Large intestine (tissue), 3 donors: ENCODE measurements at regions not wholly inside any gene's neighbourhood (a gene's known extent, or its start where the extent isn't known, plus 50 kb on each side); places are given as distances from the start of the nearest gene placed in this dataset.

ENCODE experiments used
- DNase-seq, 2 donors: peaks; one replicate each; pipeline versions ENCODE4 v3.0.0 to v3.0.0-alpha.2; 2013
- H3K27ac ChIP-seq: one replicate; pipeline ENCODE4 v1.5.1; 2013; ENCODE audit warnings: low read length
- H3K27me3 ChIP-seq: 2 replicates; pipeline ENCODE4 v1.6.1; 2013; ENCODE audit warnings: low read length; ENCODE audit not compliant: control insufficient read depth, insufficient read depth
- H3K36me3 ChIP-seq: 2 replicates; pipeline ENCODE4 v1.6.1; 2013; ENCODE audit warnings: low read length; ENCODE audit not compliant: control insufficient read depth, insufficient read depth
- H3K4me1 ChIP-seq: one replicate; pipeline ENCODE4 v1.6.1; 2013; ENCODE audit warnings: low read length; ENCODE audit not compliant: control insufficient read depth, insufficient read depth
- H3K4me3 ChIP-seq: one replicate; pipeline ENCODE4 v1.5.1; 2013; ENCODE audit warnings: low read length
- H3K9me3 ChIP-seq: one replicate; pipeline ENCODE4 v1.6.1; 2013; ENCODE audit warnings: mild to moderate bottlenecking, low read depth, low read length, moderate library complexity; ENCODE audit not compliant: control insufficient read depth
- WGBS: methylation state at CpG from one replicate; pipeline ENCODE4 v1.1.5; 2013; ENCODE audit warnings: low lambda C conversion rate; ENCODE audit not compliant: insufficient coverage; 5-methylcytosine and 5-hydroxymethylcytosine counted together

GRCh38 chr14:38873941-38874612 is 229.0 kb downstream of the SEC23A start:
- H3K4me3 ChIP-seq: no peak overlapping the region
- DNase-seq: no peak
- no peaks in the 10 kb centered on the region for H3K36me3 ChIP-seq
- no peaks in the 10 kb centered on the region for H3K9me3 ChIP-seq
- H3K4me1 ChIP-seq: no peaks in the 10 kb centered on the region
- no peaks in the 10 kb centered on the region for H3K27me3 ChIP-seq
- no peak overlapping the region for H3K27ac ChIP-seq
- 89% methylated on average over 3 of the region's 3 CpGs for WGBS

- no CpG with 5 or more reads among the region's 3 CpGs for WGBS
- Histone ChIP-seq H3K27ac (no peak overlapping the region), H3K9me3 (no peaks in the 10 kb centered on the region), H3K27me3 (no peaks in the 10 kb centered on the region), H3K36me3 (no peaks in the 10 kb centered on the region), H3K4me1 (peaks cover 5% of the 10 kb centered on the region), H3K4me3 (no peak overlapping the region)
- DNase-seq: no peak
Measured at GRCh38 chr14:38870296-38870836, 232.7 kb downstream of the SEC23A start.

GRCh38 chr14:38868399-38869290 is 234.4 kb downstream of the SEC23A start:
- no peaks in the 10 kb centered on the region for H3K36me3 ChIP-seq
- H3K9me3 ChIP-seq: no peaks in the 10 kb centered on the region
- WGBS: 14% methylated on average over 1 of the region's 6 CpGs
- H3K4me3 ChIP-seq: no peak overlapping the region
- peaks cover 5% of the 10 kb centered on the region for H3K4me1 ChIP-seq
- H3K27ac ChIP-seq: no peak overlapping the region
- peak; percentile 6 to 57 for DNase-seq
- no peaks in the 10 kb centered on the region for H3K27me3 ChIP-seq

- Histone ChIP-seq H3K9me3 (no peaks in the 10 kb centered on the region), H3K27me3 (no peaks in the 10 kb centered on the region), H3K4me1 (peaks cover 5% of the 10 kb centered on the region), H3K36me3 (no peaks in the 10 kb centered on the region), H3K4me3 (no peak overlapping the region), H3K27ac (no peak overlapping the region)
- DNase-seq: peak; percentile 69 to 84
- 100% methylated on average over 1 of the region's 5 CpGs for WGBS
Measured at GRCh38 chr14:38867561-38868150, 235.4 kb downstream of the SEC23A start.

- H3K9me3 ChIP-seq: no peaks in the 10 kb centered on the region
- no peaks in the 10 kb centered on the region for H3K27me3 ChIP-seq
- no peaks in the 10 kb centered on the region for H3K36me3 ChIP-seq
- WGBS: no CpG with 5 or more reads among the region's 4 CpGs
- H3K27ac ChIP-seq: no peak overlapping the region
- peak; percentile 9 to 41 for DNase-seq
- H3K4me3 ChIP-seq: no peak overlapping the region
- peaks cover 5% of the 10 kb centered on the region for H3K4me1 ChIP-seq
Measured at GRCh38 chr14:38866461-38866860, 236.6 kb downstream of the SEC23A start.

GRCh38 chr14:38862366-38862765 is 240.7 kb downstream of the SEC23A start:
- H3K27ac ChIP-seq: no peak overlapping the region
- no peaks in the 10 kb centered on the region for H3K9me3 ChIP-seq
- peaks cover 5% of the 10 kb centered on the region for H3K4me1 ChIP-seq
- no peak for DNase-seq
- H3K27me3 ChIP-seq: no peaks in the 10 kb centered on the region
- no peak overlapping the region for H3K4me3 ChIP-seq
- no CpG with 5 or more reads among the region's 1 CpG for WGBS
- H3K36me3 ChIP-seq: no peaks in the 10 kb centered on the region

- H3K27ac ChIP-seq: no peak overlapping the region
Measured at GRCh38 chr14:38860530-38860929, 242.5 kb downstream of the SEC23A start.

GRCh38 chr14:38856798-38857197 is 246.2 kb downstream of the SEC23A start:
- Histone ChIP-seq H3K36me3 (no peaks in the 10 kb centered on the region), H3K4me1 (no peaks in the 10 kb centered on the region), H3K27ac (no peak overlapping the region), H3K4me3 (no peak overlapping the region), H3K9me3 (no peaks in the 10 kb centered on the region), H3K27me3 (no peaks in the 10 kb centered on the region)
- DNase-seq: no peak

More at GRCh38 chr14:38860530-38860929, 242.5 kb downstream of the SEC23A start:
- H3K4me3 ChIP-seq: no peak overlapping the region
- H3K27me3 ChIP-seq: no peaks in the 10 kb centered on the region
- no peaks in the 10 kb centered on the region for H3K9me3 ChIP-seq
- H3K4me1 ChIP-seq: no peaks in the 10 kb centered on the region
- no peak for DNase-seq
- WGBS: 83% methylated on average over 1 of the region's 1 CpG
- H3K36me3 ChIP-seq: no peaks in the 10 kb centered on the region

- Histone ChIP-seq H3K4me1 (no peaks in the 10 kb centered on the region), H3K27ac (no peak overlapping the region), H3K4me3 (no peak overlapping the region), H3K36me3 (no peaks in the 10 kb centered on the region), H3K27me3 (no peaks in the 10 kb centered on the region), H3K9me3 (no peaks in the 10 kb centered on the region)
- WGBS: no CpG with 5 or more reads among the region's 2 CpGs
- no peak for DNase-seq
Measured at GRCh38 chr14:38855513-38855912, 247.5 kb downstream of the SEC23A start.

- no peaks in the 10 kb centered on the region for H3K9me3 ChIP-seq
- H3K4me1 ChIP-seq: no peaks in the 10 kb centered on the region
- 50% methylated on average over 1 of the region's 3 CpGs for WGBS
Measured at GRCh38 chr14:38851111-38851510, 251.9 kb downstream of the SEC23A start.

More at GRCh38 chr14:38851111-38851510, 251.9 kb downstream of the SEC23A start:
- no peak for DNase-seq
- H3K36me3 ChIP-seq: no peaks in the 10 kb centered on the region
- no peak overlapping the region for H3K27ac ChIP-seq
- no peak overlapping the region for H3K4me3 ChIP-seq
- H3K27me3 ChIP-seq: peaks cover 2% of the 10 kb centered on the region
